Suppressor macrophage treated with lipopolysaccharide for 4 hours (primary cell): ENCODE measurements at regions not wholly inside any gene's neighbourhood (a gene's known extent, or its start where the extent isn't known, plus 50 kb on each side); places are given as distances from the start of the nearest gene placed in this dataset.
"Not testable (repeated sequence)": the region's sequence is repeated elsewhere in the genome, so short reads cannot be mapped to it uniquely, and the experiment has no call there.

Source experiments
- DNase-seq: peaks from one replicate; pipeline ENCODE4 v3.0.0-alpha.2; 2020

DNA sequence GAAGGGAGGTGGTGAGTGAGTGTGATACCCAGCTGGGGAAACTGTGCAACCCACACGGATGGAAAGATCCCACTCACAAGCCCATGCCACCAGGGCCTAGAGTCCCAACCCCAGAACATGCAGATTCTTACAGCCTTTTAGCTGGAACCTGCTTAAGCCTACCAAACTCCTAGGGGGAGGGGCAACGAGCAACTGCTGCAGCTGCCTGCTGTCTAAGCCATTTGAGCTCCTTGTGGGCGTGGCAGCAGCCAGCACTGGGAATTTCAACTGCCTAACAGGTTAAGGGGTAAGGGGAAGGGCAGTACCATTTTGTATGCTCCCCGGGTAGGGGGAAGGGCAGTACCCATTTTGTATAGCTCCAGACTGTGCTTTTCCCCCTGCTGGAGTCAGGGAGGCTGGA lies 673.2 kb upstream of the BCHE start:
- DNase-seq: no peak

DNA sequence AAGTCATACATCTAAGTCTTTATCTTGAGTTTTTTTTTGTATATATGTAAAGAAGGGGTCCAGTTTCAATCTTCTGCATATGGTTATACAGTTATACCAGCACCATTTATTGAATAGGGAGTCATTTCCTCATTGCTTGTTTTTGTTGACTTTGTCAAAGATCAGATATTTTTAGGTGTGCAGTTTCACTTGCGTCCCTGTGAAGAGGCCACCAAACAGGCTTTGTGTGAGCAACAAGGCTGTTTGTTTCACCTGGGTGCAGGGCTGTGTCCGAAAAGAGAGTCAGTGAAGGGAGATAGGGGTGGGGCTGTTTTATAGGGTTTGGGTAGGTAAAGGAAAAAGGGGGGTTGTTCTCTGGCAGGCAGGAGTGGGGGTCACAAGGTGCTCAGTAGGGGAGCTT lies 663.2 kb upstream of the BCHE start:
- not testable (repeated sequence) for DNase-seq

DNA sequence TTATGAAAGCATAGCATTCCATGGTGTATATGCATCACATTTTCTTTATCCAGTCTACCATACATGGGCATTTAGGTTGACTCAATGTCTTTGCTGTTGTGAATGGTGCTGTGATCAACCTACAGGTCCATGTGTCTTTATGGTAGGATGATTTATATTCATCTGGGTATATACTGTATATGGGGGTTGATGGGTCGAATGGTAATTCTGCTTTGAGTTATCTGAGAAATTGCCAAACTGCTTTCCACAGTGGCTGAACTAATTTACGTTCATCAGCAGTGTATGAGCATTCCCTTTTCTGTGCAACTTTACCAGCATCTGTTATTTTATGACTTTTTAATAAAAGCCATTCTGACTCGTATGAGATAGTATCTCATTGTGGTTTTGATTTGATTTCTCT lies 662.4 kb upstream of the BCHE start:
- no peak for DNase-seq

DNA sequence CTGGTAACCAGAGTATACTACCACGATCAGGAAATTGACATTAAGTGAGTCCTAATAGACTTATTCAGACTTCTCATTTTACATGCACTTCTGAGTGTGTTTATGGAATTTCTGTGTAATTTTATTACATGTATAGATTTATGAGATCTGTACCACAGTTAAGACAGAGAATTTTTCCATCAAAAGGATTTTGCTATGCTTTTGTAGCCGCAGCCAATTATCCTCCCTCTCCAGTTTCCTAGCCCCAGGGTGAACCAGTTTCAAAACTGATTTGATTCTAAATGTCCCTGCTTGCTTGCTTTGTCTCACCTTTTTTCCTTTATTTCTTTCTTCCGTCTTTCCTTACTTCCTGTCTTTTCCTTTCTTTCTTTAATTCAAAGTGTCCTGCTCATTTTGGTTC lies 661.2 kb upstream of the BCHE start:
- no peak for DNase-seq

DNA sequence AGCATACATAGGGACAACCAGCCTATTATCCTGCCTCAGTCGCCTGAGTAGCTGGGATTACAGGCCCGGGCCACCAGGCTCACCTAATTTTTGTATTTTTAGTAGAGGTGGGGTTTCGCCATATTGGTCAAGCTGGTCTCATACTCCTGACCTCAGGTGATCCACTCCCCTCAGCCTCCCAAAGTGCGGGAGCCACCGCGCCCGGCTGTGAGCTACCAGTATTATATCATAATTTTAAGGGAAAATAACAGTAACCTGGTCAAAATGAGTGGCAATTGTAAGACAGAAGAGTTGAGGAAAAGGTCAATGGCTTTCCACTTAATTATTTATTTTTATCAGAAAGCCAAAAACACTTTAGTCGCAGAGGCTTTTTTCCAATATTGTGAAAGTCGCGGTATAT lies 652.6 kb upstream of the BCHE start:
- DNase-seq: no peak

DNA sequence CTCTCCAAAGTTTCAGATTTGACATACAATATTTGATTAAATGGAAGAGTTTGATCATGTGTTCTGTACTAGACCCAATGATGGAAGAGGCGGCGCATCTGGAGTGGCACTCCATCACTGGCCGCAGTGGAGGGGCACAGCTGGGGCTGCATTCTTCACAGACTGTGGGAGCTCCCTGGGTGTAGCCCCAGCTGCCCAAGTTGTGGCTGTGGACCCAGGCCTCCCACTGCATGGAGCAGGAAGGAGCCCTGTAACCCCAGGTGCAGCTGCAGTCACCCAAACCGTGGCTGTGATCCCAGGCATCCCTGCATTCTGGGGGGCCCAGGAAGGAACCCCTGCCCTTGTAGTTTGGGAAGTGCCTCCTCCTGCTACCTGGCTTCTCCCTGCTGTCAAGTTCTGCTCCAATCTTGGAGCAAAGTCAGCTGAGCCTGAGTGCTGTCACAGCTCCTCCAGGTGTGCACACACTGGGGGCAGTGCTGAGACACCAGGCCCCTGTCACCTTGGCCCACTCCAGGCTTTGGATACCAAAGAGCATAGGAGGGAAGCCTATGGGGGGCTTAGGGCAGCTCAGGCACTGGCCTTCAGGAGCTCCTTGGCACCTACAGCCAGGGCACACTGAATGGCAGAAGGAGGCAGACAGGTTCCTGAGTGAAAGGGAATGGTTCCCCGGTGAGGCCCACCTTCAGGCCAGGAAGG lies 651.9 kb upstream of the BCHE start:
- DNase-seq: no peak

DNA sequence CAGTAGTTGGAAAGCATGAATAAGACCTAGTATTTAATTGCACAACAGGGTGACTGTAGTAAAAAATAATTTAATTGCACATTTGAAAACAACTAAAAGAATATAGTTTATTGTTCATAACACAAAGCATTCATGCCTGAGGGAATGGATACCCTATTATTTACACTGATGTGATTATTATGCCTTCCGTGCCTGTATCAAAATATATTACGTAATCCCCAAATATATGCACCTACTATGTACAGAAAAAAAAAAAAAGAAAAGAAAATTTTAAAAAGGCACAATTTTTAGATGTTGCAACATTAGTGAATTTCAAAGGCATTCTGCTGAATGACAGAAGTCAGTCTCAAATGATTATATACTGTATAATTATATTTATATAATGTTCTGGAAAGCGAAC lies 647.2 kb upstream of the BCHE start:
- DNase-seq: no peak

DNA sequence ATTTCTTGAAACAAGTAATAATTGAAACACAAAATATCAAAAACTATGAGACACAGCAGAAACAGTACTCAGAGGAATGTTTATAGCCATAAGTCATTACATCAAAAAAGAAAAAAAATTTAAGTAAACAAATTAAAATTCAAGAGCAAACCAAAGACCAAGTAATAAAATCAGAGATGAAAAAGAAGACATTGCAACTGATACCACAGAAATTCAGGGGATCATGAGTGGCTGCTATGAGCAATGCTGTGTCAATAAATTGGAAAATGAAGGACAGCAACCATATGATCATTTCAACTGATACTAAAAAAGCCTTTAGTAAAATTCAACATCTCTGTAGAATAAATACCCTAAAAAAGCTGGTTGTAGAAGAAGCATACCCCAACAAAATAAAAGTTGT lies 644.1 kb upstream of the BCHE start:
- DNase-seq: no peak

DNA sequence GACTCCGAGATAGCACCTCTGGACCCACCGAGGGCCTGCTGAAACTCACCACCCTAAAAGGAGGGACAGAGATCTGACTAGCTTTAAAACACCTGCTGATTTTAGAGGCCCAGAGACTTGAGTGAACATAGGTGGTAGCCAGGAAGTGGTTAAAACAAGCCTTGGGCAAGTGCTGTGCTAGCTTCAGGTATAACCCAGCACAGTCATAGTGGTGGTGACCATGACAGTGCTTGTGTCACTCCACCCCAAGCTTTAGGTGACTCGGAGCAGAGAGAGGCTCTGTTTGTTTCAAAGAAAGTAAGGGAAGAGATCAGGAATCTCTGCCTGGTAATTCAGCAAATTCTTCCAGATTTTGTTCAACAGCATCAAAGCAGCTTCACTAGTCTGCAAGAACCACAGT lies 641.1 kb upstream of the BCHE start:
- no peak for DNase-seq

DNA sequence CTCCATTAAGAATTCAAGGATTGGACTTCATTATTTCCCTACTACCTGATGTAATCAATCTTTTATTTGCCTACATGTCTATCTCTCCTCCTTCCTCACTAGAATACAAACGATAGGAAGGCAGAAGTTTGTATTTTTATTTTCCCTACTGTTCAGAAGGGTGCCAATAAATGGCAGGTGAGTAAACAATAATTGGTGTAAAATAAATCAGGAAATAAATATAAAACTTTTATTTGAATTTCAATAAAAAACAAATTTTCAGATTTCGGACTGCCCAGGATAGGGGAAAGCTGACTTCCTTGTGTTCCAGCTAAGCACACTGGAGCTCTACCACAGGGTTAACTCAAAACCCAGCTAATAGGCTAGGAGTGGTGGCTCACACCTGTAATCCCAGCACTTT lies 636.3 kb upstream of the BCHE start:
- no peak for DNase-seq

DNA sequence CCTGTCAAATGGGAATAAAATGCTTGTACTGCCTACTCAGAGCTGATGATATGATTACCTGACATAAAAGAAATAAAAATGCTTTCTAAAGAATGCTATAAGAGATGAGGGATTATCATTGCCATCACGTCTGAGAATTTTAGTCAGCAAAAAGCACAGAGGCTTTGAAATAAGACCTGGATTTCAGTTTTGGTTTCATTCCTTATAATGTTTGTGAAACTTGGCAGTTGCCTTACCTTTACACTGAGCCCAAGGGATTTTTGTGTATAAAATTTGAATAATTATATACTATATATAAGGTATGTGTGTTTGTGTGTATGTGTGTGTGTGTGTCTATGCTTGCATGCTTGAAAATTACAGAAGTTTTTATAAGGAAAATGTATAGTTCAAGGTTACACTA lies 634.8 kb upstream of the BCHE start:
- no peak for DNase-seq

DNA sequence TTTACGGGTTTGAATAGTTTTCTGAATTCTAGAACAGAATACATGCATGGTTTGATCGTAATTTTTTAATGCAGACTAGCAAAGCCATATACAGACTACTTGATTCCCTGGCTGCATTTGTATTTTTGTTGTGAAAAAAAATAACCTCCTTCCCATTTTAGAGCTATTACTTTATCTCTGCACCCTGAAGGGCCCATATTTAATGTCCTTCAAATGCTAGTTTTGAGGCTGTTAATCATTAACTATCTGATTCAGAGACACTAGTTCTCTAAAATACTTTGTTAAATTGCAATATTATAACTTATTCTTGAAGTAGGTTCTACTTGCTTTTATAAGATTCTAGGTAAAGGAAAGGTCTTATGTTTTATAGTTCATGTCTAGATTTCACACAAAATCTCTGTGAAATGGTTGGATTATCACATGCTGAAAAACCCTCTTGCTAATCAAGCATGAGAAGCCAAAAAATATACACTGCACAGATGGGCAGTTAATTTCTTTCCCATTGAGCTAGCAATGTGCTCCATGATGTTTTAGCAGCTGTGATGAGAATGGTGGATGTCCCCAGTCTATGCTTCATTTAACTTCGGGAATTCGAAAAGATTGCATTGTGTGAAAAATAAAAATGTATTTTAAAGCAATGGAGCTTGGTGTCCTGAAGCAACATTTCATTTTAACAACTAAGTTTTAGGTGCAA lies 634.0 kb upstream of the BCHE start:
- no peak for DNase-seq

DNA sequence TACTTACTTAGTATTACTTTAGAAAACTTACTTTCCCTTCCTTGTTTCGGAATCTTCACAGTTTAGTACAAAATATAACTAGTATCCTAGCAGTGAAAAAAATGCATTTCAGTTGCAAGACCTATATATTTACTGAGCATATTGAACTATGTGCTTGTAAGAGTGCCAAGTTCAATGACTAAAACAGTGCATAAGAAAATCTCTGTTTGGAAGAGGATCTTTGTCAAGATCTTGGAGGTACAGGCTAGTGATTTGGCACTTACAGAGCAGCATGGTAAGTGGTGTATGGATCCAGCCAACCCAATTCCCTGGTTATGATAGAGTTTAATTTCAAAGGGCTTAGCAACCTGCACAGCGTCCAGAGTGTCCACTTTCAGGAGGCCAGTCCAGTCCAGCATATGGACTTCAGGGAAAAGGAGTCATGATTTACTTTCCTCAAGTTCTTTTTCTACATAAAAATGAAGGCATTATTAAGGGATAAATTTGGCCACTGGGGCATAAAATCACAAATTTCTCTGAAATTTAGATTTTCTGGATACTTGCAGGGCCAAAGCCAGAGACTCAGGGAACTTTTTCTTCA lies 625.8 kb upstream of the BCHE start:
- DNase-seq: no peak

DNA sequence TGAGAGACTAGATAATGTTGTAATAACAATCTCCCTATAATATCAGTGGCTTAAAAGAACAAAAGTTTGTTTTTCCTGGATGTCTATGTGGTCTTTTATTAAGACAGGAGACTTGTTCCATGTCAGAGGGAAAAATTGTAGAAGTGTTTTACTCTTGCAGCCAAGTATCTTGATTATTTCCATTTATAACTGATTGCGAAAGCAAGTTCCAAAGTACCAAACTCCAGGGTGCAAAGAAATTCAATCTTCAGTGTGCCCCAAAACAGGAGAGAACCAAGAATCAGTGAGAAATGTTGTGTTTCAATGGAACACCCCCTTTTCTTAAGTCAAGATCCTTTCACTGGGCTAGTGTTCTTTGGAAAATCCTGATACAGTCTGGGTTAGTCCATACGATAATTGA lies 624.4 kb upstream of the BCHE start:
- DNase-seq: no peak

DNA sequence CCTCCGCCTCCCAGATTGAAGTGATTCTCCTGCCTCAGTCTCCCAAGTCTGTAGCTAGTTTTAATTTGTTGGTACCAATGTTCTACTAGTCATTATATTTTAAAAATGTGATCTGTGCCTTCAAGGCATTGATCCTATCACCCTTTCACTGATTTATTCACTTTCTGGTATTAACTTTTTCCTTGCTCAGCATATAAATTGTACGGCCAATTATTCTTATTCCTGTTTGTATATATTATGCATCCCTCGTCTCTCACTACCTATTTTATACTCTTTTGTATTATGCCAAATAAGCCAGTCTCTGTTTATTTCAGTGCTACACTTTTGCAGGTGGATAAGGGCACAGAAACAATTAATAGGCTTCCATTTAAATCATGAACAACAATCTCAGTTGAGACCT lies 620.2 kb upstream of the BCHE start:
- DNase-seq: no peak

DNA sequence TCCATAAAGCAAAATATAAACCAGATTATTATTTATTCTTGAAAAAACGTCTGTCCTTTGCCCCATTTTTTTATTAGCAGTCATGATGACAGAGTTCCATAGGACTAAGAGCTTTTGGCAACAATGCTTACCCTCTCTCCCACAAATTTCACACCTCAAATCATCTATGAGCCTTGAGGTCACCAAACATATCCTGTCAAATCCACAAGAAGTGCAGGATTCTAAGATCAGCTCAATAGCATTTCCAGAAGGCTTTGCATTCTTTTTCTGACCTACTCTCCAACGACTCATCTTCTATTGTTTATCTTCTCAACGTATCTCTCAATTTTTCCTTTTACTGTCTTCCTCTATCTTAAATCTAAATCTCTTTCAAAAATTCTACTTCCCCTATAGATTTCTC lies 619.1 kb upstream of the BCHE start:
- no peak for DNase-seq

DNA sequence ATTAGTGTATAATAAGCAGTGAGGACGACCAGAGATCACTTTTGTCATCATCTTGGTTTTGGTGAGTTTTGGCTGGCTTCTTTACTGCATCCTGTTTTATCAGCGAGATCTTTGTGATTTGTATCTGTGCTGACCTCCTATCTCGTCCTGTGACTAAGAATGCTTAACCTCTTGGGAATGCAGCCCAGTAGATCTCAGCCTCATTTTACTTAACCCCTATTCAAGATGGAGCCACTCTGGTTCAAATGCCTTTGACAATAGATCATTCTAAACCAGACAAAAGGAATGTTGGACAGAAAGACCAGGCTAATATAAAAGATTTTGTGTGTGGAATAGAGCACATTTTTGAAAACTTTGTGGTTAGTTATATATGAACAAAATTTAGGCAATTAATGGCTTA lies 618.5 kb upstream of the BCHE start:
- no peak for DNase-seq

DNA sequence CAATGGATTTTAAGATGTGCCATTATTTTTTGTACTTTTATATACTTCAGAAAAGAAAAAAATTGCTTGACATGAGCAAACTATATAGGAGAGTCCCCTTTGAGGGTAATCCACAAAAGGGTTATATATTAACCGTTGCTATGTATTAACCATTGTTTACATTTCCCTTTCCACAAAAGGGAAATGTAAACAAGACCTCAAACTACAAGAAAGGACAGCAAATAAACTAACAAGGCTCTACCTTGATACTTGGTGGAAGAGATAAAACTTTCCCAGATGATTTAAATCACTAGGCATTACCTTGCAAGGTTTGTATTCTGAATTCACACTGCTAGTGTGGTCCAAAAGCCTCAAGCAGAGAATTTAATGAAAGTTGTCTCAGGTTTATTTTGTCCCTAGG lies 616.3 kb upstream of the BCHE start:
- DNase-seq: no peak

DNA sequence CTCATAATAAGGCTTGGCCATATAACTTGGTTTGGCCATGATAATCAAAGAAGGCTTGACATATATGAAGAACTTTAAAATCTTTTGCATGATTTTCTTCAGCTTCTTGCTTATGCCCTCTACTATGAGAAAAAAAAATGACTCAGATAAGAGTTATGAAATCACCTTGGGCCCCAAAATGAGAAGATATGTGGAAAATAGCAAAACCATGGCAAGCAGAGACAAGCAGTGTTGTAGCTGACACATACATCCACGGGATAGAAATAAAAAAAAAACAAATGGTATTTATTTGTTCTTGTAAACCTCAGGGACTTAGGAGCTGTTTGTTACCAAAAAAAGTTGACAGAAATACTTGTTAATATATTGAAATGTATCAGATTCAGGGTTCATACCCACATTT lies 614.8 kb upstream of the BCHE start:
- no peak for DNase-seq

DNA sequence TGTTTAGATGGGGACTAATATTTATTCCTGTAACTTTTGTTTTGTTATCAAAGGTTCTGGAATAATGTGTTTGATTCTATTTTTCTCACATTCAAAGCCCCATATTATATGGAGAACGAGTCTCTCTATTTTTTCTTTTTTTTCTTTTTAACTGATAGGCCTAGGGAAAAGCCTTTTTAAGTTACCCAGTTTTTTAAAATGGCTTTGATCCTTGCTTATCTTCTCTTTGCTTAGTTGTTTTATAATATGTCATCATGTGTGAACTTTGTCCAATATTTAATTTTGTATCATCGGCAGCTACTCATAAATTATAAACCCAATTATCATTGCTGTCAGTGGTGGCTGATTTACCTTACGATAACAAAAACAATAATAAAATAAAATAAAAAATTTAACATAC lies 610.3 kb upstream of the BCHE start:
- no peak for DNase-seq

DNA sequence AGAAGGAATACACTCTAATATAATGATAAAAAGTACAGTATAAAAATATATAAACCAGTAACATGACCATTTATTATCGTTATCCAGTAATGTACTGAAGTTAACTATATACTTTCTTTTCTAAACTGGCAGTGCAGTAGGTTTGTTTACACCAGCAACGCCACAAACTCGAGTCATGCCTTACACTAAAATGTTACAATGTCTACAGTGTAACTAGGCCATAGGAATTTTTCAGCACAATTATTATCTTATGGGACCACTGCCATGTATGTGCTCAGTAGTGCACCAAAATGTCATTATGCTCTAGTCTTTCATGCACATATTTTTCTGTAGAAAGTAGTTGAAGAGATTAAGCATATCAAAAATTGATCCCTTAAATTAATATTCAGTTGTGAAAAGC lies 609.8 kb upstream of the BCHE start:
- no peak for DNase-seq

DNA sequence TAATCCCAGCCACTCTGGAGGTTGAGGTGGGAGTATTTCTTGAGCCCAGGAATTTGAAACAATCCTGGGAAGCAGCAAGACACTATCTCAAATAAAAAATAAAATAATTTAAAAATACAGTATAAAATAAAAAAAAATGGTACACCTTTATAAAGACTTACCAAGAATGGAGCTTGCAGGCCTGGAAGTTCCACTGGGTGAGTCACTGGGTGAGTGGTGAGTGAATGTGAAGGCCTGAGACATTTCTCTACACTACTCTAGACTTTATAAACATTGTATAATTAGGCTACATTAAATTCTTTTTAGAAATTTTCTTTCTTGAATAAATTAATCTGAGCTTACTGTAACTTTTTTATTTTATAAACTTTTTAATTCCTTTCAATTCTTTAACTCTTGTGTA lies 609.1 kb upstream of the BCHE start:
- DNase-seq: no peak

DNA sequence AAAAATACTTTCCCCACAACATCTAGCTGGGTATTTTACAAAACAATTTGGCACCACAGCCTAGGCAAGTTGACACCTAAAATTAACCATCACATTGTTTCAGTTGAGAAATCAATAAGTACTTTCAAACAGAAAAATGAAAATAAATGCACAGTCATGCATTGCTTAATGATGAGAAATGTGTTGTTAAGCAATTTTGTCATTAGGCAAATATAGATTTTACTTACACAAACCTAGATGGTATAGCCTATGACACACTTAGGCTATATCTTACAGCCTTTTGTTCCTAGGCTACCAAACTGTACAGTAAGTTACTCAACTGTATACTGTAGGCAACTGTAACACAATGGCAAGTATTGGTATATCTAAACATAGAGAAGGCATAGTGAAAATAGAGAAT lies 608.6 kb upstream of the BCHE start:
- DNase-seq: peak; percentile 1

DNA sequence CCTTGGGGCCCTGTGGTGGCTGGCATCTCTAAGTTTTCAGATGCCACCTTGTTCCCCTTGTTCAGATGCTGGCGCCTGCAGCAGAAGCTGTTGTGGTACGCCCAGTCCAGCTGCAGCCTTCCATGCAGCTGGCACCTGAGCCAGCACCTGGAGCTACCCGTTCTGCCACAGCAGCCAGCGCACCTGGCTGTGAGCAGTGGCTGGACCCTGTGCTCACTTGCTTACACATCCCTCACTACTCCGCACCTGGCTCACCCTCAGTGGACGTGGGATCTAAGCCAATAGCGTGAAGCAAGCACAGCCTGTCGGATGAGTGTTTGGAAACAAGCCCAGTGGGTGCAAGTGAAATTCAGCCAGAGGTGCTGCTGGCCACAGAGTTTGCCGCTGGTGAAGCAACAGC lies 607.5 kb upstream of the BCHE start:
- no peak for DNase-seq

DNA sequence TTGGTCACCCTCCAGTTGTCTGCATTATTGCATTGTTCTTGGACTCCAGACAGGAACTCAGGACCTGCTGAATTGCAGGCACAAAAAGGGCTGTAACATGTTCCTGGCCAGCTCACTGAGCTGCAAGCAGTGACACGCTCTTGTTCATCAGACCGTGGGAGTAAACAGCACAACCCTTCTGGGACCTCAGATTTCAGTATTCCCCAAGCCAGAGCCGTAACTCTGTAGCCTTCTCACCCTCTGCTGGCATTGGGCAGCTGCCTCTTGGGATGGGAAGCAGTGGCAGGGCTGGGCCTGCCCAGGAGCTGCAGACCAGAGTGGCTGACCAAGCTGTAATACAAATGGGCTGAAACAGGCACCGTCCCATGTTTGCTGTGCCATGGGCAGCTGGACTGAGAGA lies 607.1 kb upstream of the BCHE start:
- no peak for DNase-seq
